ENCODE measurements at regions not wholly inside any gene's neighbourhood (a gene's known extent, or its start where the extent isn't known, plus 50 kb on each side); places are given as distances from the start of the nearest gene placed in this dataset.

DNA sequence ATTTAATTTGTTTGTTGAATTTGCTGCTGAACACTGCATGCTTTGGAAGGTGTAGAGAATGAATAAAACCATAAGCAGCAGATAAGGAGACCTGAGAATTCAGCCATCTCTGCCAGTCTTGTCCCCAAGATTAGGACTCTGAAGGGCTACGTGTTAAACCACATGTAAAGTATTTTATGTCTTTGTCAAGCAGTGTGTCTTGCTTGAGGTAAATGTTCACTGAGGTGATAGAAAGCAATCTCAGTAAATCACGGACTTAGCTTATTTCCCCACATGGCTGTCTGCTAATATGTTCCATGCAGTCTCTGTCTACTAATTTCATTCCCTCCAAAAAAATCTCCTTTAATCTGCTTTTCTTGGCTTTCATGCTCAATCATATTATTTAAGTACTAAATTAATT, 467.1 kb downstream of the RAP2B start:
- Histone ChIP-seq H3K4me1 (peaks cover 0 to 30% (median 3%) of the 10 kb centered on the region in 12 donors), H3K4me3 (no peak overlapping the region), H3K27ac (peak overlapping the region in 2 of 12 donors; percentile 6 to 10), H3K9me3 (no peaks in the 10 kb centered on the region), H3K27me3 (no peaks in the 10 kb centered on the region), H3K36me3 (no peaks in the 10 kb centered on the region)
- WGBS, 4 donors = 63 to 82% (median 70%) methylated on average over 2 of the region's 2 CpGs
- DNase-seq (no peak), ATAC-seq (no peak)
- no peak for TF ChIP-seq POLR2A (IDR thresholded peaks at IDR 0.05)
- TF ChIP-seq, protein P1, sequence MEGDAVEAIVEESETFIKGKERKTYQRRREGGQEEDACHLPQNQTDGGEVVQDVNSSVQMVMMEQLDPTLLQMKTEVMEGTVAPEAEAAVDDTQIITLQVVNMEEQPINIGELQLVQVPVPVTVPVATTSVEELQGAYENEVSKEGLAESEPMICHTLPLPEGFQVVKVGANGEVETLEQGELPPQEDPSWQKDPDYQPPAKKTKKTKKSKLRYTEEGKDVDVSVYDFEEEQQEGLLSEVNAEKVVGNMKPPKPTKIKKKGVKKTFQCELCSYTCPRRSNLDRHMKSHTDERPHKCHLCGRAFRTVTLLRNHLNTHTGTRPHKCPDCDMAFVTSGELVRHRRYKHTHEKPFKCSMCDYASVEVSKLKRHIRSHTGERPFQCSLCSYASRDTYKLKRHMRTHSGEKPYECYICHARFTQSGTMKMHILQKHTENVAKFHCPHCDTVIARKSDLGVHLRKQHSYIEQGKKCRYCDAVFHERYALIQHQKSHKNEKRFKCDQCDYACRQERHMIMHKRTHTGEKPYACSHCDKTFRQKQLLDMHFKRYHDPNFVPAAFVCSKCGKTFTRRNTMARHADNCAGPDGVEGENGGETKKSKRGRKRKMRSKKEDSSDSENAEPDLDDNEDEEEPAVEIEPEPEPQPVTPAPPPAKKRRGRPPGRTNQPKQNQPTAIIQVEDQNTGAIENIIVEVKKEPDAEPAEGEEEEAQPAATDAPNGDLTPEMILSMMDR (IDR thresholded peaks at IDR 0.05) = no peak
- intact Hi-C loops (cut with DNase I) = no loop called here

DNA sequence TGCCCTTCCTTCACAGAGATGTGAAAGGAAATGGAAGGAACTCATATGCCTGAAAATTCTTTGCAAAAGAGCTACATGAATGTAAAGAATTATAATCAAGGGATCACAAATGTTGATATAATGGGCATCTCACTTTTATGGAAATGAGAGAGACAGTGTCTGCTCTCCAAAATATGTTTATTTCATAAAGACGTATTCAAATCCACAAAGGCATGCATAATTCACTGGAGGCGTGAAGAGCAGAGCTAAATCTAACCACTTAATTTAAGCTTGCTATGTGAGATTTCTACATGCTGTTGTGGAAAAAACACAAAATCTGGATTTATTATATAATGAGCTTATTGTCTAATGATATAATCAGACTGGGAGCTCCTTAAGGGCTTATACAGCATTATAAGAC, 469.1 kb downstream of the RAP2B start:
- H3K9me3 ChIP-seq = no peaks in the 10 kb centered on the region
- H3K4me1 ChIP-seq = peaks cover 0 to 24% (median 3%) of the 10 kb centered on the region in 12 donors
- TF ChIP-seq POLR2A (IDR thresholded peaks at IDR 0.05) = no peak
- TF ChIP-seq, protein P1 (IDR thresholded peaks at IDR 0.05) = no peak
- 91 to 97% (median 93%) methylated on average over 2 of the region's 2 CpGs for WGBS, 4 donors
- no peaks in the 10 kb centered on the region for H3K27me3 ChIP-seq
- no peak overlapping the region for H3K27ac ChIP-seq
- H3K4me3 ChIP-seq = no peak overlapping the region
- no peaks in the 10 kb centered on the region for H3K36me3 ChIP-seq
- ATAC-seq = no peak
- intact Hi-C loops (cut with DNase I) = no loop called here
- no peak for DNase-seq

GRCh38 chr3:153631664-153632063, 469.6 kb downstream of the RAP2B start:
- H3K4me1 ChIP-seq = peaks cover 0 to 24% (median 3%) of the 10 kb centered on the region in 12 donors
- no peak for ATAC-seq
- intact Hi-C loops (cut with DNase I) = no loop called here
- 84 to 90% (median 88%) methylated on average over 2 of the region's 2 CpGs for WGBS, 4 donors
- TF ChIP-seq, protein P1 (IDR thresholded peaks at IDR 0.05) = no peak
- TF ChIP-seq POLR2A (IDR thresholded peaks at IDR 0.05) = no peak
- no peaks in the 10 kb centered on the region for H3K27me3 ChIP-seq
- no peaks in the 10 kb centered on the region for H3K9me3 ChIP-seq
- H3K27ac ChIP-seq = no peak overlapping the region
- no peak for DNase-seq
- H3K4me3 ChIP-seq = no peak overlapping the region
- no peaks in the 10 kb centered on the region for H3K36me3 ChIP-seq

DNA sequence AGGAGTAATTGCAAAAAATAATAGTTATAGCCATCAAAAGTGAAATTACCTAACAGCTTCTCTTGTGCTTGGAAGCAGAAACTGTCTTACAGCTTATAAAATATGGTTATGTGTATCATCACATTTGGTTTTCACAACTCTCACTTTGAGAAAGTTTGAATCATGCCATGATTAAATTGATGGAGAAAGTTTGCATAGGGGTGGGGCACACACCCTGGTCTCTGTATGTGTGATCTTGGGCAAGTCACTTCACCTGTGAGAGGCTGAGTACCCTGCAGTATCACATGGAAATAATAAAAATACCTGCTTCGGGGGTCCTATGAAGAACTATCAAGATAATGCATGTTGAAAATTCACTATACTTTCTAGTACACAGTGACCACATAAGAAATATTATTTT, 471.4 kb downstream of the RAP2B start:
- ATAC-seq = no peak
- WGBS, 4 donors = 91 to 94% (median 92%) methylated on average over 1 of the region's 1 CpG
- Histone ChIP-seq H3K36me3 (no peaks in the 10 kb centered on the region), H3K9me3 (no peaks in the 10 kb centered on the region), H3K4me3 (no peak overlapping the region), H3K27me3 (no peaks in the 10 kb centered on the region), H3K27ac (no peak overlapping the region), H3K4me1 (peaks cover 0 to 9% (median under 1%) of the 10 kb centered on the region in 12 donors)
- intact Hi-C loops (cut with DNase I) = no loop called here
- DNase-seq = no peak
- TF ChIP-seq, protein P1 (IDR thresholded peaks at IDR 0.05) = no peak
- TF ChIP-seq POLR2A (IDR thresholded peaks at IDR 0.05) = no peak

Data from heart left ventricle (tissue), 16 donors.